Motor neuron (in vitro differentiated cells): ENCODE measurements at regions not wholly inside any gene's neighbourhood (a gene's known extent, or its start where the extent isn't known, plus 50 kb on each side); places are given as distances from the start of the nearest gene placed in this dataset.

Source experiments
- ATAC-seq, 8 experiments: fragments of 200-7000 bp; cut with Tn5 transposase; replicated peaks in 6 of 8; 2 replicates each; pipeline ENCODE4 v1.8.0; 2021; ENCODE audit warnings: mild to moderate bottlenecking in 8 of 8, moderate library complexity in 8 of 8
- H3K27ac ChIP-seq, 2 donors: fragments of 250-450 bp; sonication (Bioruptor Pico); 2 replicates each; pipeline ENCODE4 v1.9.0; 2021; ENCODE audit warnings: antibody characterized with exemption in 2 of 2, mild to moderate bottlenecking in 2 of 2, moderate library complexity in 1 of 2
- H3K4me1 ChIP-seq, 2 donors: fragments of 250-450 bp; sonication (Bioruptor Pico); replicated peaks in 1 of 2; 2 replicates each; pipeline ENCODE4 v1.6.1; 2021; ENCODE audit warnings: antibody characterized with exemption in 2 of 2, mild to moderate bottlenecking in 2 of 2, moderate library complexity in 1 of 2
- H3K4me3 ChIP-seq, 5 donors: fragments of 250-450 bp; sonication (Bioruptor Pico); 2 replicates each; pipeline ENCODE4 v1.9.0; 2021; ENCODE audit warnings: antibody characterized with exemption in 5 of 5, mild to moderate bottlenecking in 5 of 5, moderate library complexity in 4 of 5
- WGBS, 10 experiments: fragments of 450-650 bp; shearing (Covaris generic); methylation state at CpG; one replicate each; pipeline ENCODE4 v1.0.0; 2022; 5-methylcytosine and 5-hydroxymethylcytosine counted together
- in situ Hi-C, 9 experiments: fragments of 400-800 bp; cut with MboI; loops; one replicate each; pipeline ENCODE4 v1.15.0; 2021; ENCODE audit warnings: low sequenced_read_pairs in 9 of 9, low pct_unique_long_range_greater_than_20kb in 2 of 9; ENCODE audit not compliant: unreplicated experiment in 9 of 9

- peak; percentile 81 to 97 (median 85) for ATAC-seq
- 0 to 69% (median 41%) methylated on average over 3 to 10 of the region's 11 CpGs for WGBS, 10 experiments
- Histone ChIP-seq H3K27ac (peak overlapping the region; percentile 50 to 68), H3K4me3 (no peak overlapping the region), H3K4me1 (peaks cover 20 to 55% of the 10 kb centered on the region in 2 donors)
- in situ Hi-C loops, result loop anchor here in 1 of 9 experiments (25.0 kb wide), 1 partner anchor 219 kb away; the partner anchor contains the start of gene CDH11
These were observed 228.8 kb downstream of the CDH11 start for GRCh38 chr16:64892835-64893785.

GRCh38 chr16:64889446-64889845 lies 232.4 kb downstream of the CDH11 start:
- H3K4me1 ChIP-seq, result peaks cover 20 to 44% of the 10 kb centered on the region in 2 donors
- in situ Hi-C loops, result loop anchor here in 1 of 9 experiments (25.0 kb wide), 1 partner anchor 223 kb away; the partner anchor contains the start of gene CDH11
- WGBS, 10 experiments, result 68 to 100% (median 89%) methylated on average over 1 to 2 of the region's 2 CpGs; no CpG with 5 or more reads in 2 of the 10 experiments
- no peak overlapping the region for H3K4me3 ChIP-seq
- no peak for ATAC-seq
- H3K27ac ChIP-seq, result no peak overlapping the region

- ATAC-seq, result no peak
- H3K4me3 ChIP-seq, result no peak overlapping the region
- peaks cover 6 to 28% of the 10 kb centered on the region in 2 donors for H3K4me1 ChIP-seq
- no peak overlapping the region for H3K27ac ChIP-seq
- in situ Hi-C loops, result loop anchor here in 1 of 9 experiments (25.0 kb wide), 1 partner anchor 225 kb away; the partner anchor contains the start of gene CDH11
These were observed 234.2 kb downstream of the CDH11 start for GRCh38 chr16:64887651-64888050.

- WGBS, 10 experiments, result 40 to 100% (median 82%) methylated on average over 1 to 6 of the region's 6 CpGs; no CpG with 5 or more reads in 2 of the 10 experiments
- Histone ChIP-seq H3K27ac (no peak overlapping the region), H3K4me1 (peaks cover 0 to 11% of the 10 kb centered on the region in 2 donors), H3K4me3 (no peak overlapping the region)
- in situ Hi-C loops, result loop anchor here in 1 of 9 experiments (25.0 kb wide), 1 partner anchor 230 kb away; the partner anchor contains the start of gene CDH11
- ATAC-seq, result peak in 5 of 8 experiments; percentile 50 to 88 (median 69)
These were observed 239.6 kb downstream of the CDH11 start for GRCh38 chr16:64882078-64882784.

- WGBS, 10 experiments, result 17 to 100% (median 70%) methylated on average over 1 to 2 of the region's 2 CpGs
- Histone ChIP-seq H3K4me1 (peaks cover 0 to 11% of the 10 kb centered on the region in 2 donors), H3K27ac (no peak overlapping the region), H3K4me3 (no peak overlapping the region)
- in situ Hi-C loops, result loop anchor here in 1 of 9 experiments (25.0 kb wide), 1 partner anchor 231 kb away; the partner anchor contains the start of gene CDH11
- peak in 1 of 8 experiments; percentile 19 for ATAC-seq
These were observed 240.9 kb downstream of the CDH11 start for GRCh38 chr16:64880994-64881393.

- in situ Hi-C loops, result loop anchor here in 1 of 9 experiments (25.0 kb wide), 1 partner anchor 232 kb away; the partner anchor contains the start of gene CDH11
These were observed 241.9 kb downstream of the CDH11 start for GRCh38 chr16:64880006-64880405.

DNA sequence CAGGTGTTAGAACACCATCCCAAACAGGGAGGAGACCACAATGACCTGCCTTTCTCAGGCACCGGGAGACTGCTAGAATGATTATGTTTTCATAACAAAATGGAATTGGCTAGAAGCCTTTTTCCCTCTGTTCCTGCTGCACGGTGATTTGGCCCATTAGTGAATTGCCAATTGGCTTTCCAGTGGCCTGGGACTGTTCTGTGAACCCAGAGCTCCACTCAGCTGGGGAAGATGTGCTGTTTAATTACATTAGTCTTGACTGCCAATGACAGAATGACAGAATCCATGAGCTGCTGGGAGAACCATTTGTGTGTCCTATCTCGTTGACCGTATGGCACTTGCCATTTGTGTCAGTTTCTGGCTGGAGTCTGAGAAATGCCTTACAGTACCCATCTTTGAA lies 242.9 kb downstream of the CDH11 start:
- WGBS, 10 experiments, result 69 to 100% (median 82%) methylated on average over 2 to 4 of the region's 4 CpGs; no CpG with 5 or more reads in 5 of the 10 experiments
- peaks cover 0 to 15% of the 10 kb centered on the region in 2 donors for H3K4me1 ChIP-seq
- in situ Hi-C loops, result loop anchor here in 1 of 9 experiments (25.0 kb wide), 1 partner anchor 233 kb away; the partner anchor contains the start of gene CDH11
- peak overlapping the region in 1 of 2 donors; percentile 4 for H3K27ac ChIP-seq
- no peak overlapping the region for H3K4me3 ChIP-seq
- peak in 1 of 8 experiments; percentile 32 for ATAC-seq

More at GRCh38 chr16:64880006-64880405, 241.9 kb downstream of the CDH11 start:
- Histone ChIP-seq H3K27ac (no peak overlapping the region), H3K4me1 (peaks cover 0 to 15% of the 10 kb centered on the region in 2 donors), H3K4me3 (no peak overlapping the region)
- 42 to 100% (median 100%) methylated on average over 1 to 2 of the region's 3 CpGs; no CpG with 5 or more reads in 2 of the 10 experiments for WGBS, 10 experiments
- ATAC-seq, result peak in 2 of 8 experiments; percentile 15 to 62

DNA sequence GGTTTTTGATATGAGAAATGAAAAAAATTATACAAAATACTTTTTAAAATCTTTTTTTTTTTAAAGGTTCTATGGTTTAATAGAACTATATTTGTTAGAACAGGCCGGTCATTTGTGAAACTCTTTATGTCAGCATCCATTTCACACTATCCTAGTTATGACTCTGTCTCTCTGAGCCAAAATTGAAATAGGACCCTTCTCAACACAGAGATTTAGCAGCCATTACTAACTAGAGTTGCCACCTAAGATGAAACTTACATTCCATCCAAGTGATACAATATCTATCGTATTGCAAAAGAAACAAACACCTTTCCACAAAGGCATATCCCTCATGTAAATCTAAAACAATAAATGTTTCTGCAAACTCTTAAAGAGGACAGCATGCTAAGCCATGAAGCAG lies 249.8 kb downstream of the CDH11 start:
- H3K27ac ChIP-seq, result no peak overlapping the region
- in situ Hi-C loops, result no loop called here
- H3K4me3 ChIP-seq, result no peak overlapping the region
- peaks cover 0 to 12% of the 10 kb centered on the region in 2 donors for H3K4me1 ChIP-seq
- 20 to 100% (median 100%) methylated on average over 1 to 2 of the region's 2 CpGs; no CpG with 5 or more reads in 1 of the 10 experiments for WGBS, 10 experiments
- ATAC-seq, result no peak

DNA sequence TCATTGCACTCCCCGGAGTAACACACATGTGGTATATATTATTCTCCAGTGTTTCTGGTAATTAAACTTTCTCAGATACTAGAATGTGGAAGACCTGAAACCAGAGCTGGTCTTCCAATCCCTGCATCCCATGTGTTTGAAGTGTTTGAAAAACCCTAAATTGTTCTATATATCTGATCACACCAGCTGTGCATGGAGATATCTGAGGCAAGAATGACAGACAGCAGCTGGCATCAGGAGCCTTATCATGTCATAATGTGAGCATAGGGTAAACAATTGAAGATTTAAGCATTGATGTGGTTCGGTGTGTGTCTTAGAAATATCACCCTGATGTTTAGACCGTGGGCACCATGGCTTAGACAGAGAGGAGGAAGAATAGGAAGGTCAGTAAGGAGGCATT lies 251.0 kb downstream of the CDH11 start:
- Histone ChIP-seq H3K27ac (no peak overlapping the region), H3K4me1 (peaks cover 2 to 15% of the 10 kb centered on the region in 2 donors), H3K4me3 (no peak overlapping the region)
- in situ Hi-C loops, result no loop called here
- WGBS, 10 experiments, result 13 to 95% (median 62%) methylated on average over 1 to 3 of the region's 3 CpGs; no CpG with 5 or more reads in 1 of the 10 experiments
- no peak for ATAC-seq

GRCh38 chr16:64869781-64870180 lies 252.1 kb downstream of the CDH11 start:
- WGBS, 10 experiments, result 72 to 100% (median 89%) methylated on average over 1 to 5 of the region's 5 CpGs; no CpG with 5 or more reads in 3 of the 10 experiments
- in situ Hi-C loops, result no loop called here
- no peak for ATAC-seq
- Histone ChIP-seq H3K4me1 (peaks cover 9 to 19% of the 10 kb centered on the region in 2 donors), H3K4me3 (no peak overlapping the region), H3K27ac (no peak overlapping the region)

- ATAC-seq, result no peak
- H3K4me1 ChIP-seq, result peaks cover 22 to 37% of the 10 kb centered on the region in 2 donors
- in situ Hi-C loops, result no loop called here
- 80 to 100% (median 100%) methylated on average over 1 to 2 of the region's 2 CpGs; no CpG with 5 or more reads in 3 of the 10 experiments for WGBS, 10 experiments
- peak overlapping the region in 1 of 2 donors; percentile 53 for H3K27ac ChIP-seq
- H3K4me3 ChIP-seq, result no peak overlapping the region
These were observed 255.8 kb downstream of the CDH11 start for GRCh38 chr16:64866021-64866420.

- no peak overlapping the region for H3K4me3 ChIP-seq
- 0 to 86% (median 17%) methylated on average over 1 to 2 of the region's 2 CpGs; no CpG with 5 or more reads in 3 of the 10 experiments for WGBS, 10 experiments
- peaks cover 22 to 35% of the 10 kb centered on the region in 2 donors for H3K4me1 ChIP-seq
- H3K27ac ChIP-seq, result peak overlapping the region in 1 of 2 donors; percentile 15
- ATAC-seq, result peak in 6 of 8 experiments; percentile 66 to 94 (median 89)
- in situ Hi-C loops, result no loop called here
These were observed 256.7 kb downstream of the CDH11 start for GRCh38 chr16:64865069-64865696.
